LHCN-M2 (cell line): ENCODE measurements at regions not wholly inside any gene's neighbourhood (a gene's known extent, or its start where the extent isn't known, plus 50 kb on each side); places are given as distances from the start of the nearest gene placed in this dataset.
"Not testable (repeated sequence)": the region's sequence is repeated elsewhere in the genome, so short reads cannot be mapped to it uniquely, and the experiment has no call there.

Source experiments
- DNase-seq: peaks from one replicate; pipeline ENCODE4 v3.0.0-alpha.2; 2012; ENCODE audit warnings: low read depth

- not testable (repeated sequence) for DNase-seq
Measured at GRCh38 chr2:87428452-87429130, 319.3 kb upstream of the PLGLB2 start.

DNA sequence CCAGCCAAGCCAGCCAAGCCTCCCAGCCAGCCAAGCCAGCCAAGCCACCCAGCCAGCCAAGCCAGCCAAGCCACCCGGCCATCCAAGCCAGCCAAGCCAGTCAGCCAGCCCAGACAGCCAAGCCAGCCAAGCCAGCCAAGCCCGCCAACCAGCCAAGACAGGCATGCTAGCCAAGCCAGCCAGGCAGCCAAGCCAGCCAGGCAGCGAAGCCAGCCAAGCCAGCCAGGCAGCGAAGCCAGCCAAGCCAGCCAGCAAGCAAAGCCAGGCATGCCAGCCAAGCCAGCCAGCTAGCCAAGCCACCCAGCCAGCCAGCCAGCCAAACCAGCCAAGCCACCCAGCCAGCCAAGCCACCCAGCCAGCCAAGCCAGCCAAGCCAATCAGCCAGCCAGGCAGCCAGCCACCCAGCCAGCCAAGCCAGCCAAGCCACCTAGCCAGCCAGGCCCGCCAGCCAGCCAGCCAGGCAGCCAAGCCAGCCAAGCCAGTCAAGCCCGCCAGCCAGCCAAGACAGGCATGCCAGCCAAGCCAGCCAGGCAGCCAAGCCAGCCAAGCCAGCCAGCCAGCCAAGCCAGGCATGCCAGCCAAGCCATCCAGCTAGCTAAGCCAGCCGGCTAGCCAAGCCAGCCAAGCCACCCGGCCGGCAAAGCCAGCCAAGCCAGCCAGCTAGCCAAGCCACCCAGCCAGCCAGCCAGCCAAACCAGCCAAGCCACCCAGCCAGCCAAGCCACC lies 318.5 kb upstream of the PLGLB2 start:
- DNase-seq, result not testable (repeated sequence)

DNA sequence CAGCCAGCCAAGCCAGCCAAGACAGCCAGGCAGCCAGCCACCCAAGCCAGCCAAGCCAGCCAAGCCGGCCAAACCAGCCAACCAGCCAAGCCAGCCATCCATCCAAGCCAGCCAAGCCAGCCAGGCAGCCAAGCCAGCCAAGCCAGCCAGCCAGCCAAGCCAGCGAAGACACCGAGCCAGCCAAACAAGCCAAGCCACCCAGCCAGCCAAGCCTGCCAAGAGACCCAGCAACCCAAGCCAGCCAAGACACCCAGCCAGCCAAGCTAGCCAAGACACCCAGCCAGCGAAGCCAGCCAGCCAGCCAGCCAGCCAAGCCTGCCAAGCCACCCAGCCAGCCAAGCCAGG lies 318.0 kb upstream of the PLGLB2 start:
- DNase-seq, result not testable (repeated sequence)

GRCh38 chr2:87431051-87431450 lies 316.8 kb upstream of the PLGLB2 start:
- DNase-seq, result not testable (repeated sequence)

GRCh38 chr2:87432711-87433453 lies 315.0 kb upstream of the PLGLB2 start:
- DNase-seq, result not testable (repeated sequence)

DNA sequence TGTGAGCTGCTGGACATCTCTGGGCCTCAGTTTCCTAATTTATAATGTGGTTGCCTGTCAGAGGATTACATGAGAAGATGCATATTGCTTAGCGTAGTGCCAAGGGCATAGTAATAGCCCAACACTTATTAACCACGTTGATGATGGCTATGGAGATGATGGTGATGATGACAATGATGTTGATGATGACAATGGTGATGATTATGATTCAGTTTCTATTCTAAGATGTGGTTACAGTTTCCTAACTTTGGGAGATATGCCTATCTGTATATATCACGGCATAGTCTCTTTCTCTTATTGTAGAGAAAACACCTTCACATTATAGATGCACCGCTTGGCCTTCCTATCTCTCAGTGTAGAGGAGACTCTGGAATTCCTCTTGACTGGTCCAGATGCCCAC lies 311.9 kb upstream of the PLGLB2 start:
- DNase-seq, result not testable (repeated sequence)

DNA sequence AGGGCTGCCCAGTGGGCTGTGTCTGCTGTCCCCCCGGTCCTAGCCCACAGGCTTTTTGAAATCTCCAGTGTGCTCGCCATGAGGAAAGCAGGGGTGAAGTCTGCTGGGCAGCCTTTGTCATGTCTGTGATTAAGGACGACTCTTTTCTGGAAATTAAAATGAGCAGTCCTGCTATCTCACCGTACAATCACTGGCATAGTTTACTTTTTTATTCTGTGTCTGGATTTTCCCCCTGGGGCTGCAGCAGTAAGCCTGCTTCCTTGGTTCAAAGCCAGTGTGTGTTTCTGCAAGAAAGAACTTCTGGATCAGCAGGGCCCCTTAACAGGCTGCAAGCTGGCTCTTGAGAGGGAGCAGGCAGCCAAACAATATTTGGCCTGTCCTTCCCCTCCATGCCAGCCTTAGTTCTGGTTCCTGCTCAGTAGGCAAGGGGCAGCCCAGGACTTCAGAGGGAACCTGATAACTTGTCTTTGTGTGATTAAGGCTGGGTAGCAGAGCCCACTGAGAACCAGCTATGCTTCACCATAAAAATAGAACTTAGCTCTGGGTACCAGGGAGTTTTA lies 310.1 kb upstream of the PLGLB2 start:
- not testable (repeated sequence) for DNase-seq

GRCh38 chr2:87438780-87439454 lies 309.0 kb upstream of the PLGLB2 start:
- DNase-seq, result not testable (repeated sequence)

DNA sequence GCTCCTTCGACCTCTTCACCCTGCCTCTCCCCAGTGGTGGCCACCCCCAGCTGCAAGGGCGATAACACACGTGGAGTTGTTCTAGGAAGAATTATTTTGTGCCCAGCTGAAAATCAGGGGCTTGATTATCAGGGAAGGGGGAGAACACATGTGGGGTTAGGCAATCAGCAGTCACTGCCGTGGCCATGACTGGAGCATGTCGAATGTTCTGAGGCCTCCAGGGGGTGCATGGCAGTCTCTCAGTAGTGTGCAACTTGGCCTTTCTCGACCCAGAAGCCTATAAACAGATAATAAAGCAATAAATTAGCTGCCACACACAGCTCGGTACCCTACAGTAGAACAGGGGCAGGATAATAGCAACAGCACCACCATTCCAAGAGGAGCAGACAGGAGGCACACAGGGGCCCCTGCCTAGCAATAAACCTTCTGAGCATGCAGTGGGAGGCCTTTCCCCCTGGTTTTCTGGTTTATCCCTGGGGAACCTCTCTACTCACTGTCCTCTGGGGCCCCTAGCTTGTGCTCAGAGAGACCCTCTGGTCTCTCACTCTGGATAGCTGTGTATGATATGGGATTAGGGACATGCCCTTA lies 308.2 kb upstream of the PLGLB2 start:
- not testable (repeated sequence) for DNase-seq

DNA sequence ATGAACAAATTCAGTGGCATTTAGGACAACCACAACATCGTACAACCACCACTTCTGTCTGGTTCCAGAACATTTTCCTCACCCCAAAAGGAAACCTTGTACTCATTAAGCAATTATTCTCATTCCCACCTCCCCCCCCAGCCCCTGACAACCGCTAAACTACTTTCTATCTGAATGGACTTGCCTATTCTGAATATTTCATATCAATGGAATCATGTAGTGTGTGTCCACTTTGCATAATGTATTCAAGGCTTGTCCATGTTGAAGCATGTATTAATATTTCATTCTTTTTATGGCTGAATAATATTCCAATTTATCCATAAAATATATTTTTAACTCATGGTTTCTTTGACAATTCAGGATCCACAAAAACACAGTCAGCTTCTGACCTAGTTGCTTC lies 307.2 kb upstream of the PLGLB2 start:
- not testable (repeated sequence) for DNase-seq

DNA sequence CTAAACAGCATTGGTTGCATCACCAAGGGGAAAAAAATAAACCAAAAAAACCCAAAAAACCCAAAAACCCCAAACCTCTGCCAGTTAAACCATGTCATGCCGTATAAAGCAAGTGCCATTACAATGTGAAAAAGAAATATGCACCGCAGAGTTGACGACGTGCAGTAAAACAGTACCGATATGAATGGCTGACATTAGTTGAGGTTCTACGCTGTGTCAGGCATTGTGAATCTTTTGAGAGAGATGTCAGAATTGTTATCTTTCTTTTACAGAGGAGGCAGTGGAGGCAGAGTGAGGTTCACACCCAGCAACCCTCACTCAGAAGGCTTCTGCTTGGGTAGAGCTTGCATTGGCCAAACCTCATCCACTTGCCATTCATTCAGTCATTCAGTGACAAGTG lies 306.5 kb upstream of the PLGLB2 start:
- DNase-seq, result not testable (repeated sequence)

GRCh38 chr2:87442983-87443577 lies 304.8 kb upstream of the PLGLB2 start:
- DNase-seq, result not testable (repeated sequence)

- DNase-seq, result not testable (repeated sequence)
Measured at GRCh38 chr2:87444951-87445350, 302.9 kb upstream of the PLGLB2 start.

DNA sequence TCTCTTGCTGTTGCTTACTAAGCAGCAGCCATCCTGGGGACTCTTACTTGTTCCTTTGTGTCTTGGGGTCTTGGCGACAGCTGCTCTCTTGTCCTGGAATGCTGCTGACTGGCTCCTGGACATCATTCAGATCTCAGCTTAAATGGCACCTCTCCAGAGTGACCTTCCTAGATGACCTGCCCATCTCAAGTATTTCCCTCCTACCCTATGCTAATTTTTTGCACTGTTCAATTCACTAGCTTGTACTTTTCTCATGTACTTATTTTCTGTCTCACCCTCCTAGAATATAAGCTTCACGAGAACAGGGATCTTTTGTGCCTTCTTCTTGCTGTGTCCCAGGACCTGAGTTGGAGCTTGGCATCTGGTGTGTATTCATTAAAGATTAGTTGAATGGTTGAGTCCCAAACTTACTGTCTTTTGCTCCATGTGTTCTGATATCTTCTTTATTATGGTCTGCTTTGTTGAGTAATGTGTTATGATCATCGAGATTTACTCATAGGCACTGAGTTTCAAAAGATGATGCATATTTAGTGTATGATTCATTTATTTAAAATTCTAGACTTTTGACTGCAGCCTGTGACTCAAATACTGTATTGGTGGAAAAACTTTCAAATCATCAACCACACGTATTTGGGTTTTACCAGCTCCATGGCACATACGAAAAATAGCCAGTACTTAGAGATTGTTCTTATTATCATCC lies 302.1 kb upstream of the PLGLB2 start:
- not testable (repeated sequence) for DNase-seq

DNA sequence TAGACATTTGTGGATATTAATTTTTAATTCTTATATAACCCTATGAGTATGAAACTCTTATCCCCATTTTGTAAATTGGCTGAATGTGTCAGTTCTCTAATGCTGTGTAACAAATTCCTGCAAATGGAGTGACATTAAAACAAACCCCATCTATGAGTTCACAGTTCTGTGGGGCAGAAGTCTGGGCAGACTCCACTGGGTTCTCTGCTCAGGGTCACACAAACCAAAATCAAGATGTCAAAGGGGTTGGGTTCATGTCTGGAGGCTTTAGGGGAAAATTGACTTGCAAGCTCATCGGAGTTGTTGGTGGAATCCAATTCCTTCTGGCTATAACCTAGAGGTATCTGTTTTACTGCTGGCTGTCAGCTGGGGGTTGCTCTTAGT lies 301.6 kb upstream of the PLGLB2 start:
- DNase-seq, result not testable (repeated sequence)

DNA sequence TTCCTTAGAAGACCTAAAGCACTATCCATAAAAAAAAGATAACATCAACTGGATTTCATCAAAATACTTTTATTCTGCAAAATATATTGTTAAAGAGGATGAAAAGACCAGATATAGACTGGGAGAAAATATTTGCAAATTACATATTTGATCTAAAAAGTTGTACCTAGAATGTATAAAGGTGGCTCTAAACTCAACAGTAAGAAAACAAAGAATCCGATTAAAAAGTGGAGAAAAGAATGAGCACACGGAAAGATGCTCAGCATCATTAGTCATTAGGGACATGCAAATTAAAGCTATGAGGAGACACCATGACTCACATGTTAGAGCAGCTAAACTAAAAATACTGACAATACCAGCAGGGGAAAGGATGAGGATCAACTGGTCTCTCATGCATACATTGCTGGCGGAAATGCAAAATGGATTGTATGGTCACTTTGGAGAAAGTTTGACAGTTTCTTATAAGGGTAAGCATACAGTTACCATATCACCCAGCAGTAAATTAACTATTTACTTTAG lies 298.4 kb upstream of the PLGLB2 start:
- DNase-seq, result not testable (repeated sequence)

- not testable (repeated sequence) for DNase-seq
Measured at GRCh38 chr2:87452193-87452592, 295.7 kb upstream of the PLGLB2 start.

GRCh38 chr2:87452861-87453260 lies 295.0 kb upstream of the PLGLB2 start:
- DNase-seq, result peak; percentile 48

GRCh38 chr2:87453965-87454364 lies 293.9 kb upstream of the PLGLB2 start:
- peak; percentile 65 for DNase-seq

GRCh38 chr2:87454421-87454820 lies 293.5 kb upstream of the PLGLB2 start:
- peak; percentile 64 for DNase-seq
